A549 (cell line): ENCODE measurements at regions not wholly inside any gene's neighbourhood (a gene's known extent, or its start where the extent isn't known, plus 50 kb on each side); places are given as distances from the start of the nearest gene placed in this dataset.

ENCODE experiments used
- ATAC-seq, 2 experiments: fragments of 200-7000 bp in 1 of 2; fragments of >200 bp in 1 of 2; cut with Nextera tagmentation in 1 of 2; cut with Tn5 transposase in 1 of 2; 3 replicates each; pipeline versions ENCODE4 v1.8.0 to v1.9.1; 2018 to 2020; ENCODE audit warnings: mild to moderate bottlenecking in 1 of 2, moderate library complexity in 1 of 2
- CTCF ChIA-PET: fragments of 300-600 bp; sonication (Branson Sonifier 250); formaldehyde crosslinking; extraction: SDS; loops from one replicate; lab custom pipeline; 2021; ENCODE audit warnings: antibody characterized with exemption, inconsistent platforms; lab: Yijun Ruan, JAX
- POLR2A ChIA-PET: fragments of 350-600 bp; formaldehyde crosslinking; extraction: SDS; loops from one replicate; lab custom pipeline; 2021; ENCODE audit warnings: antibody characterized with exemption, inconsistent platforms; lab: Yijun Ruan, JAX
- DNase-seq, 2 experiments: peaks; one replicate each; pipeline versions ENCODE4 v3.0.0 to v3.0.0-alpha.2; 2011 to 2016; ENCODE audit warnings: low read depth in 1 of 2, low spot score in 1 of 2
- FAIRE-seq: peaks from 2 replicates; lab custom pipeline; 2011; peaks lifted over from hg19 to GRCh38; lab: Jason Lieb, UNC
- H3K27ac ChIP-seq, 2 experiments: fragments of >200 bp; sonication (Bioruptor Twin); formaldehyde crosslinking; 3 replicates each; pipeline ENCODE4 v1.5.1; 2016 to 2017
- H3K4me1 ChIP-seq: fragments of >200 bp; sonication (Bioruptor Twin); formaldehyde crosslinking; 3 replicates; pipeline ENCODE4 v1.6.1; 2016
- H3K4me2 ChIP-seq: fragments of >200 bp; sonication (Bioruptor Twin); formaldehyde crosslinking; 3 replicates; pipeline ENCODE4 v1.6.1; 2016
- H3K4me3 ChIP-seq: fragments of >200 bp; sonication (Bioruptor Twin); formaldehyde crosslinking; 3 replicates; pipeline ENCODE4 v1.5.1; 2016
- H3K9me3 ChIP-seq: fragments of >200 bp; sonication (Bioruptor Twin); formaldehyde crosslinking; 3 replicates; pipeline ENCODE4 v1.6.1; 2016
- CBX2 ChIP-seq: fragments of 200-600 bp; sonication (generic); IDR thresholded peaks from 2 replicates; pipeline ENCODE4 v1.6.1; 2016; ENCODE audit warnings: low read depth, mild to moderate bottlenecking, borderline replicate concordance
- CEBPB ChIP-seq, 2 experiments: fragments of >200 bp in 1 of 2; sonication (Bioruptor Twin) in 1 of 2; formaldehyde crosslinking in 1 of 2; IDR thresholded peaks; 2 replicates each; pipeline ENCODE4 v1.6.1; 2012 to 2016
- CHD4 ChIP-seq: fragments of 200-600 bp; sonication (generic); IDR thresholded peaks from 2 replicates; pipeline ENCODE4 v1.6.1; 2016; ENCODE audit warnings: antibody characterized with exemption, mild to moderate bottlenecking, borderline replicate concordance
- EHF ChIP-seq: fragments of 250-450 bp; sonication (Bioruptor Pico); IDR thresholded peaks from 2 replicates; pipeline ENCODE4 v1.5.0; 2020; ENCODE audit warnings: mild to moderate bottlenecking
- FOSB ChIP-seq: fragments of 250-450 bp; sonication (Bioruptor Pico); IDR thresholded peaks from 2 replicates; pipeline ENCODE4 v1.5.0; 2020; ENCODE audit warnings: mild to moderate bottlenecking, moderate library complexity
- HDAC2 ChIP-seq: fragments of 200-600 bp; sonication (generic); IDR thresholded peaks from 2 replicates; pipeline ENCODE4 v1.6.1; 2016
- HOXB5 ChIP-seq: fragments of 250-450 bp; sonication (Bioruptor Pico); IDR thresholded peaks from 2 replicates; pipeline ENCODE4 v1.5.0; 2020; ENCODE audit warnings: mild to moderate bottlenecking, moderate library complexity
- KDM1A ChIP-seq: fragments of 200-600 bp; sonication (generic); IDR thresholded peaks from 2 replicates; pipeline ENCODE4 v1.6.1; 2016; ENCODE audit warnings: low read depth, mild to moderate bottlenecking
- KDM5A ChIP-seq: fragments of 200-600 bp; sonication (generic); IDR thresholded peaks from 2 replicates; pipeline ENCODE4 v1.6.1; 2016; ENCODE audit warnings: antibody characterized with exemption, mild to moderate bottlenecking
- MAZ ChIP-seq: fragments of 150-350 bp; IDR thresholded peaks from 2 replicates; pipeline ENCODE4 v1.6.1; 2014; ENCODE audit warnings: antibody characterized with exemption, low read depth, low read length, borderline replicate concordance
- MYC ChIP-seq: IDR thresholded peaks from 2 replicates; pipeline ENCODE4 v1.6.1; 2012; ENCODE audit warnings: mild to moderate bottlenecking, inconsistent platforms, low read length, improper control_type of control experiment, borderline replicate concordance
- POLR2AphosphoS2 ChIP-seq: conservative IDR thresholded peaks from 2 replicates; pipeline ENCODE4 v1.6.1; 2012; ENCODE audit warnings: low read length, improper control_type of control experiment, inconsistent platforms
- RAD21 ChIP-seq, 2 experiments: fragments of >200 bp in 1 of 2; sonication (Bioruptor Twin) in 1 of 2; formaldehyde crosslinking in 1 of 2; IDR thresholded peaks in 1 of 2; conservative IDR thresholded peaks in 1 of 2; 2 replicates in 1 of 2; 3 replicates in 1 of 2; pipeline ENCODE4 v1.6.1; 2012 to 2018; ENCODE audit warnings: inconsistent platforms in 1 of 2
- RCOR1 ChIP-seq: fragments of 150-350 bp; IDR thresholded peaks from 2 replicates; pipeline ENCODE4 v1.6.1; 2014; ENCODE audit warnings: antibody characterized with exemption, low read length, low read depth
- RFX5 ChIP-seq: fragments of 450-650 bp; IDR thresholded peaks from 2 replicates; pipeline ENCODE4 v1.7.1; 2014; ENCODE audit warnings: antibody characterized with exemption, mild to moderate bottlenecking, moderate library complexity
- RNF2 ChIP-seq: fragments of 200-600 bp; sonication (generic); IDR thresholded peaks from 2 replicates; pipeline ENCODE4 v1.6.1; 2016; ENCODE audit warnings: low read depth, mild to moderate bottlenecking, antibody characterized with exemption, moderate library complexity, borderline replicate concordance
- TFCP2L1 ChIP-seq: fragments of 250-450 bp; sonication (Bioruptor Pico); IDR thresholded peaks from 2 replicates; pipeline ENCODE4 v1.5.0; 2021; ENCODE audit warnings: mild to moderate bottlenecking
- TP53 ChIP-seq: fragments of 250-450 bp; sonication (Bioruptor Pico); IDR thresholded peaks from 2 replicates; pipeline ENCODE4 v1.5.0; 2021; ENCODE audit warnings: mild to moderate bottlenecking, moderate library complexity
- ZSCAN20 ChIP-seq: fragments of 250-450 bp; sonication (Bioruptor Pico); IDR thresholded peaks from 2 replicates; pipeline ENCODE4 v1.8.0; 2022; ENCODE audit warnings: mild to moderate bottlenecking, moderate library complexity
- WGBS: methylation state at CpG from one replicate; pipeline ENCODE4 v1.1.6; 2017; ENCODE audit errors: missing lambda C conversion rate; 5-methylcytosine and 5-hydroxymethylcytosine counted together
- TF ChIP-seq, protein P1 (sequence below): fragments of 250-450 bp; sonication (Bioruptor Pico); IDR thresholded peaks from 2 replicates; pipeline ENCODE4 v1.5.0; 2020; ENCODE audit warnings: low read depth, mild to moderate bottlenecking, moderate library complexity
- TF ChIP-seq, protein P2 (sequence below): fragments of >200 bp; sonication (Bioruptor Twin); formaldehyde crosslinking; IDR thresholded peaks from 3 replicates; pipeline ENCODE4 v1.5.1; 2016
- TF ChIP-seq, protein P3 (sequence below): fragments of >200 bp; sonication (Bioruptor Twin); formaldehyde crosslinking; IDR thresholded peaks from 3 replicates; pipeline ENCODE4 v1.6.1; 2016
- TF ChIP-seq, protein P4 (sequence below): IDR thresholded peaks from 2 replicates; pipeline ENCODE4 v1.6.1; 2012; ENCODE audit warnings: low read depth, borderline replicate concordance

DNA sequence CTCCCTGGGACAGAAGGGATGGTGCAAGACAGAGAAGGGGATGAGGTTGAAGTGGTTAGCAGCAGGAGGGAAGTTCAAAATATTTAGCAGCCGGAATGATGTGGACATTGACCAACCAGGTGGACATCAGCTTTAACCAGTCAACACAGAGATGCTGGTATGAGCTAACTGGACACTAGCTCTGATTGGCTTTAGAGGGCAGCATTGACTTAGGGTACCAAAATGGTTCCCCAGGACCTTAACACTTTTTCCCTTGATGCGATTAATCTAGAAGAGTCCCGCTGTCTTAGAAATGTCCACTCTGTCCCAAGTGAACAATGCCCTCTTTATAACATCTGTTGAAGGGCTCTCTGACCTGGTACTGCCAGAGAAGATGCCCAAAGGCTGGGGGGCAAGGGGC lies 134.0 kb upstream of the GSC start:
- ATAC-seq = no peak
- Histone ChIP-seq H3K4me1 (no peaks in the 10 kb centered on the region), H3K9me3 (no peaks in the 10 kb centered on the region), H3K27ac (no peak overlapping the region), H3K4me3 (no peak overlapping the region), H3K4me2 (no peak overlapping the region)
- WGBS = 88% methylated on average over 3 of the region's 3 CpGs
- DNase-seq = no peak
- no peak for TF ChIP-seq FOSB (CRISPR knock-in tag)
- no peak for TF ChIP-seq RFX5
- TF ChIP-seq RAD21 (conservative IDR thresholded peaks at IDR 0.05 in 1 of 2, IDR thresholded peaks at IDR 0.05 in 1 of 2) = no peak
- no peak for TF ChIP-seq KDM5A
- no peak for TF ChIP-seq ZSCAN20
- TF ChIP-seq MAZ = no peak
- no peak for TF ChIP-seq HOXB5 (CRISPR knock-in tag)
- TF ChIP-seq, protein P1, sequence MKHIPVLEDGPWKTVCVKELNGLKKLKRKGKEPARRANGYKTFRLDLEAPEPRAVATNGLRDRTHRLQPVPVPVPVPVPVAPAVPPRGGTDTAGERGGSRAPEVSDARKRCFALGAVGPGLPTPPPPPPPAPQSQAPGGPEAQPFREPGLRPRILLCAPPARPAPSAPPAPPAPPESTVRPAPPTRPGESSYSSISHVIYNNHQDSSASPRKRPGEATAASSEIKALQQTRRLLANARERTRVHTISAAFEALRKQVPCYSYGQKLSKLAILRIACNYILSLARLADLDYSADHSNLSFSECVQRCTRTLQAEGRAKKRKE (CRISPR knock-in tag) = no peak
- TF ChIP-seq, protein P2, sequence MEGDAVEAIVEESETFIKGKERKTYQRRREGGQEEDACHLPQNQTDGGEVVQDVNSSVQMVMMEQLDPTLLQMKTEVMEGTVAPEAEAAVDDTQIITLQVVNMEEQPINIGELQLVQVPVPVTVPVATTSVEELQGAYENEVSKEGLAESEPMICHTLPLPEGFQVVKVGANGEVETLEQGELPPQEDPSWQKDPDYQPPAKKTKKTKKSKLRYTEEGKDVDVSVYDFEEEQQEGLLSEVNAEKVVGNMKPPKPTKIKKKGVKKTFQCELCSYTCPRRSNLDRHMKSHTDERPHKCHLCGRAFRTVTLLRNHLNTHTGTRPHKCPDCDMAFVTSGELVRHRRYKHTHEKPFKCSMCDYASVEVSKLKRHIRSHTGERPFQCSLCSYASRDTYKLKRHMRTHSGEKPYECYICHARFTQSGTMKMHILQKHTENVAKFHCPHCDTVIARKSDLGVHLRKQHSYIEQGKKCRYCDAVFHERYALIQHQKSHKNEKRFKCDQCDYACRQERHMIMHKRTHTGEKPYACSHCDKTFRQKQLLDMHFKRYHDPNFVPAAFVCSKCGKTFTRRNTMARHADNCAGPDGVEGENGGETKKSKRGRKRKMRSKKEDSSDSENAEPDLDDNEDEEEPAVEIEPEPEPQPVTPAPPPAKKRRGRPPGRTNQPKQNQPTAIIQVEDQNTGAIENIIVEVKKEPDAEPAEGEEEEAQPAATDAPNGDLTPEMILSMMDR = no peak
- ChIA-PET CTCF (no interaction called here), POLR2A (no interaction called here)
- no peak for FAIRE-seq

DNA sequence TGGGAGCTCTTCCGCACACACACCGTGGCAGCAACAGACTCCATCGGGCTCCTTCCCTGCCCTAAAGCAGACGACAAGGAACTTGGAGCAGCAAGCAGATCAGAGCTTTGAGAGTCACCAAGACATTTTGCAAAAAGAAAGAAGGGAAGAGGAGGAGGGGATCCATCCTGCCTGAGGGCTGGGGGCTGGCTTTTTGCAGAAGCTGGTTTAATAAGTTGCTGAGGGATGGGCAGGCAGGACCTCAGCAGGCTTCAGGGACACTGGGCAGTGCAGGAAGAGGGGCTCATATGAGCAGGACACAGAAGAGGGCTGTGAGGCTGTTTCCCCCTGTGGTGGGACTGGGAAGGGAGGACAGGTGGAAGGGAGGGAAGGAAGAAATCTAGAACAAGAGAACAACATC lies 133.4 kb upstream of the GSC start:
- POLR2A ChIA-PET = no interaction called here
- FAIRE-seq (no peak), DNase-seq (no peak), ATAC-seq (no peak)
- CTCF ChIA-PET = interaction anchor here (0.6 kb wide), 2 partner anchors 119 to 709 kb away, joined by 3 read pairs; no protein-coding TSS in a partner anchor
- Histone ChIP-seq H3K4me2 (no peak overlapping the region), H3K9me3 (no peaks in the 10 kb centered on the region), H3K27ac (no peak overlapping the region), H3K4me3 (no peak overlapping the region), H3K4me1 (no peaks in the 10 kb centered on the region)
- WGBS = 55% methylated on average over 4 of the region's 4 CpGs
- TF ChIP-seq POLR2AphosphoS2 = no peak
- TF ChIP-seq RAD21 (conservative IDR thresholded peaks at IDR 0.05 in 1 of 2, IDR thresholded peaks at IDR 0.05 in 1 of 2) = no peak
- TF ChIP-seq MYC = no peak
- no peak for TF ChIP-seq EHF
- no peak for TF ChIP-seq CBX2
- no peak for TF ChIP-seq FOSB (CRISPR knock-in tag)
- TF ChIP-seq, protein P3, sequence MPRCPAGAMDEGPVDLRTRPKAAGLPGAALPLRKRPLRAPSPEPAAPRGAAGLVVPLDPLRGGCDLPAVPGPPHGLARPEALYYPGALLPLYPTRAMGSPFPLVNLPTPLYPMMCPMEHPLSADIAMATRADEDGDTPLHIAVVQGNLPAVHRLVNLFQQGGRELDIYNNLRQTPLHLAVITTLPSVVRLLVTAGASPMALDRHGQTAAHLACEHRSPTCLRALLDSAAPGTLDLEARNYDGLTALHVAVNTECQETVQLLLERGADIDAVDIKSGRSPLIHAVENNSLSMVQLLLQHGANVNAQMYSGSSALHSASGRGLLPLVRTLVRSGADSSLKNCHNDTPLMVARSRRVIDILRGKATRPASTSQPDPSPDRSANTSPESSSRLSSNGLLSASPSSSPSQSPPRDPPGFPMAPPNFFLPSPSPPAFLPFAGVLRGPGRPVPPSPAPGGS = no peak
- TF ChIP-seq TP53 (CRISPR knock-in tag) = no peak
- no peak for TF ChIP-seq RFX5
- TF ChIP-seq CEBPB (IDR thresholded peaks at IDR 0.05) = no peak
- no peak for TF ChIP-seq HDAC2
- TF ChIP-seq MAZ = no peak
- TF ChIP-seq, protein P1 (CRISPR knock-in tag) = no peak
- TF ChIP-seq CHD4 = no peak
- no peak for TF ChIP-seq RNF2
- no peak for TF ChIP-seq RCOR1
- TF ChIP-seq KDM1A = no peak
- TF ChIP-seq, protein P4, sequence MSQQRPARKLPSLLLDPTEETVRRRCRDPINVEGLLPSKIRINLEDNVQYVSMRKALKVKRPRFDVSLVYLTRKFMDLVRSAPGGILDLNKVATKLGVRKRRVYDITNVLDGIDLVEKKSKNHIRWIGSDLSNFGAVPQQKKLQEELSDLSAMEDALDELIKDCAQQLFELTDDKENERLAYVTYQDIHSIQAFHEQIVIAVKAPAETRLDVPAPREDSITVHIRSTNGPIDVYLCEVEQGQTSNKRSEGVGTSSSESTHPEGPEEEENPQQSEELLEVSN = no peak
- TF ChIP-seq KDM5A = no peak
- TF ChIP-seq TFCP2L1 (CRISPR knock-in tag) = no peak
